K562 (cell line): ENCODE measurements at regions not wholly inside any gene's neighbourhood (a gene's known extent, or its start where the extent isn't known, plus 50 kb on each side); places are given as distances from the start of the nearest gene placed in this dataset.

Experiments used
- CSDE1 ChIP-seq, 2 experiments: fragments of 450-650 bp; IDR thresholded peaks; 2 replicates each; pipeline ENCODE4 v1.6.1; 2016; ENCODE audit warnings: mild to moderate bottlenecking in 1 of 2
- EP300 ChIP-seq: IDR thresholded peaks from 2 replicates; pipeline ENCODE4 v1.6.1; 2012; ENCODE audit warnings: low read length, improper control_type of control experiment
- EZH2 ChIP-seq: IDR thresholded peaks from 2 replicates; pipeline ENCODE4 v1.6.1; 2012; ENCODE audit warnings: low read depth, mild to moderate bottlenecking, inconsistent platforms, low read length, borderline replicate concordance
- GABPA ChIP-seq: fragments of 200-800 bp; sonication (Bioruptor generic); conservative IDR thresholded peaks from 2 replicates; pipeline ENCODE4 v1.6.1; 2016; ENCODE audit warnings: low read depth, missing genetic modification characterization, missing compliant biosample characterization
- GATAD2B ChIP-seq: fragments of 450-650 bp; IDR thresholded peaks from 2 replicates; pipeline ENCODE4 v1.6.1; 2017; ENCODE audit warnings: mild to moderate bottlenecking, borderline replicate concordance
- MGA ChIP-seq: fragments of 450-650 bp; IDR thresholded peaks from 2 replicates; pipeline ENCODE4 v1.6.1; 2016; ENCODE audit warnings: mild to moderate bottlenecking, moderate library complexity
- POLR2A ChIP-seq: fragments of 450-650 bp; conservative IDR thresholded peaks from 2 replicates; pipeline ENCODE4 v1.6.1; 2016
- SIN3B ChIP-seq: fragments of 450-650 bp; IDR thresholded peaks from 2 replicates; pipeline ENCODE4 v1.6.1; 2017; ENCODE audit warnings: low read depth, mild to moderate bottlenecking, moderate library complexity
- SNAPC5 ChIP-seq: fragments of 250-450 bp; sonication (Bioruptor Pico); IDR thresholded peaks from 2 replicates; pipeline ENCODE4 v1.8.0; 2021; ENCODE audit warnings: moderate library complexity, mild to moderate bottlenecking, inconsistent platforms
- ZNF324 ChIP-seq: fragments of 250-450 bp; sonication (Bioruptor Pico); IDR thresholded peaks from 2 replicates; pipeline ENCODE4 v1.4.0; 2020; ENCODE audit warnings: mild to moderate bottlenecking
- TF ChIP-seq, protein P1 (sequence below): fragments of 450-650 bp; IDR thresholded peaks from 2 replicates; pipeline ENCODE4 v1.7.0; 2016; ENCODE audit warnings: borderline replicate concordance
- TF ChIP-seq, protein P2 (sequence below): sonication (generic); formaldehyde crosslinking; IDR thresholded peaks from 2 replicates; pipeline ENCODE4 v1.8.0; 2022; ENCODE audit warnings: mild to moderate bottlenecking, missing genetic modification reagents

GRCh38 chr18:68147728-68148127 lies 567.2 kb downstream of the TMX3 start:
- TF ChIP-seq EZH2, result no peak
- no peak for TF ChIP-seq SIN3B
- no peak for TF ChIP-seq GATAD2B
- TF ChIP-seq MGA, result no peak
- TF ChIP-seq, protein P1, sequence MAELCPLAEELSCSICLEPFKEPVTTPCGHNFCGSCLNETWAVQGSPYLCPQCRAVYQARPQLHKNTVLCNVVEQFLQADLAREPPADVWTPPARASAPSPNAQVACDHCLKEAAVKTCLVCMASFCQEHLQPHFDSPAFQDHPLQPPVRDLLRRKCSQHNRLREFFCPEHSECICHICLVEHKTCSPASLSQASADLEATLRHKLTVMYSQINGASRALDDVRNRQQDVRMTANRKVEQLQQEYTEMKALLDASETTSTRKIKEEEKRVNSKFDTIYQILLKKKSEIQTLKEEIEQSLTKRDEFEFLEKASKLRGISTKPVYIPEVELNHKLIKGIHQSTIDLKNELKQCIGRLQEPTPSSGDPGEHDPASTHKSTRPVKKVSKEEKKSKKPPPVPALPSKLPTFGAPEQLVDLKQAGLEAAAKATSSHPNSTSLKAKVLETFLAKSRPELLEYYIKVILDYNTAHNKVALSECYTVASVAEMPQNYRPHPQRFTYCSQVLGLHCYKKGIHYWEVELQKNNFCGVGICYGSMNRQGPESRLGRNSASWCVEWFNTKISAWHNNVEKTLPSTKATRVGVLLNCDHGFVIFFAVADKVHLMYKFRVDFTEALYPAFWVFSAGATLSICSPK, result no peak
- TF ChIP-seq POLR2A, result no peak
- no peak for TF ChIP-seq EP300
- TF ChIP-seq CSDE1 (IDR thresholded peaks at IDR 0.05), result no peak
- TF ChIP-seq, protein P2, sequence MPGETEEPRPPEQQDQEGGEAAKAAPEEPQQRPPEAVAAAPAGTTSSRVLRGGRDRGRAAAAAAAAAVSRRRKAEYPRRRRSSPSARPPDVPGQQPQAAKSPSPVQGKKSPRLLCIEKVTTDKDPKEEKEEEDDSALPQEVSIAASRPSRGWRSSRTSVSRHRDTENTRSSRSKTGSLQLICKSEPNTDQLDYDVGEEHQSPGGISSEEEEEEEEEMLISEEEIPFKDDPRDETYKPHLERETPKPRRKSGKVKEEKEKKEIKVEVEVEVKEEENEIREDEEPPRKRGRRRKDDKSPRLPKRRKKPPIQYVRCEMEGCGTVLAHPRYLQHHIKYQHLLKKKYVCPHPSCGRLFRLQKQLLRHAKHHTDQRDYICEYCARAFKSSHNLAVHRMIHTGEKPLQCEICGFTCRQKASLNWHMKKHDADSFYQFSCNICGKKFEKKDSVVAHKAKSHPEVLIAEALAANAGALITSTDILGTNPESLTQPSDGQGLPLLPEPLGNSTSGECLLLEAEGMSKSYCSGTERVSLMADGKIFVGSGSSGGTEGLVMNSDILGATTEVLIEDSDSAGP (CRISPR knock-in tag), result no peak
- no peak for TF ChIP-seq SNAPC5 (CRISPR knock-in tag)
- TF ChIP-seq GABPA (tag), result no peak
- no peak for TF ChIP-seq ZNF324 (CRISPR knock-in tag)
